GM23248 (cell line): ENCODE measurements at regions not wholly inside any gene's neighbourhood (a gene's known extent, or its start where the extent isn't known, plus 50 kb on each side); places are given as distances from the start of the nearest gene placed in this dataset.

Experiments used
- EZH2 ChIP-seq: fragments of 200-600 bp; sonication (generic); IDR thresholded peaks from 2 replicates; pipeline ENCODE4 v1.6.1; 2018; ENCODE audit warnings: antibody characterized with exemption, mild to moderate bottlenecking; ENCODE audit not compliant: insufficient read depth, poor library complexity, severe bottlenecking
- EZH2phosphoT487 ChIP-seq: fragments of 200-600 bp; sonication (generic); IDR thresholded peaks from 2 replicates; pipeline ENCODE4 v1.6.1; 2018; ENCODE audit warnings: antibody characterized with exemption, moderate library complexity, mild to moderate bottlenecking, low read depth; ENCODE audit not compliant: insufficient read depth

DNA sequence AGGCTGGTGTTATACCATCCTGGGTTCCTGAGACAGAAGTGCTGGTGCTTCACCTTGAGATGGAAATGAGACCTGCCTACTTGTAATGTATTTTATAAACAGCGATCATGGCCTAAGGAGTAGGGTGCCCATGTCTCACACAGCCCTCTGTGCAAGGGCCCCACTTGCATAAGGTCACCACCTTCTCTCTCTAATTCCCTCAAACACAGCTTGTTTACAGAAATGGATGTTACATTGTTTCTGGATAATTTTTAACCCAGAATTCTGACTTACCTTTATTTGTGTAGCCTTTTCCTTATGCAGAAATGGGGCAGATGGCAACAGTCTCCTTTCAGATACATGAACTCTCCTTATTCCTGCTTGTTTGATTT, 95.1 kb upstream of the UMPS start:
- TF ChIP-seq EZH2phosphoT487 (no peak), EZH2 (no peak)
